ENCODE measurements at regions not wholly inside any gene's neighbourhood (a gene's known extent, or its start where the extent isn't known, plus 50 kb on each side); places are given as distances from the start of the nearest gene placed in this dataset.

GRCh38 chr13:74675972-74676371, 541.8 kb upstream of the KLF12 start:
- TF ChIP-seq POLR2AphosphoS5 (IDR thresholded peaks at IDR 0.05) = no peak
- TF ChIP-seq POLR2A (IDR thresholded peaks at IDR 0.05; ENCODE audit: low read depth) = no peak
- TF ChIP-seq, protein P1, sequence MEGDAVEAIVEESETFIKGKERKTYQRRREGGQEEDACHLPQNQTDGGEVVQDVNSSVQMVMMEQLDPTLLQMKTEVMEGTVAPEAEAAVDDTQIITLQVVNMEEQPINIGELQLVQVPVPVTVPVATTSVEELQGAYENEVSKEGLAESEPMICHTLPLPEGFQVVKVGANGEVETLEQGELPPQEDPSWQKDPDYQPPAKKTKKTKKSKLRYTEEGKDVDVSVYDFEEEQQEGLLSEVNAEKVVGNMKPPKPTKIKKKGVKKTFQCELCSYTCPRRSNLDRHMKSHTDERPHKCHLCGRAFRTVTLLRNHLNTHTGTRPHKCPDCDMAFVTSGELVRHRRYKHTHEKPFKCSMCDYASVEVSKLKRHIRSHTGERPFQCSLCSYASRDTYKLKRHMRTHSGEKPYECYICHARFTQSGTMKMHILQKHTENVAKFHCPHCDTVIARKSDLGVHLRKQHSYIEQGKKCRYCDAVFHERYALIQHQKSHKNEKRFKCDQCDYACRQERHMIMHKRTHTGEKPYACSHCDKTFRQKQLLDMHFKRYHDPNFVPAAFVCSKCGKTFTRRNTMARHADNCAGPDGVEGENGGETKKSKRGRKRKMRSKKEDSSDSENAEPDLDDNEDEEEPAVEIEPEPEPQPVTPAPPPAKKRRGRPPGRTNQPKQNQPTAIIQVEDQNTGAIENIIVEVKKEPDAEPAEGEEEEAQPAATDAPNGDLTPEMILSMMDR (IDR thresholded peaks at IDR 0.05) = no peak
- TF ChIP-seq EP300 (IDR thresholded peaks at IDR 0.05) = no peak
